T-helper 17 cell (primary cell): ENCODE measurements at regions not wholly inside any gene's neighbourhood (a gene's known extent, or its start where the extent isn't known, plus 50 kb on each side); places are given as distances from the start of the nearest gene placed in this dataset.

Source experiments
- ATAC-seq: fragments of 150-1000 bp; cut with Tn5 transposase; 2 replicates; pipeline ENCODE4 v1.10.0; 2021; ENCODE audit warnings: mild to moderate bottlenecking, moderate library complexity
- DNase-seq, 3 donors: peaks; one replicate each; pipeline versions ENCODE4 v3.0.0 to v3.0.0-alpha.2; 2020 to 2021
- H3K9me3 ChIP-seq: one replicate; pipeline ENCODE4 v1.7.0; 2013; ENCODE audit warnings: low read length, mild to moderate bottlenecking; ENCODE audit not compliant: control insufficient read depth, poor library complexity, severe bottlenecking
- H3K27ac Mint-ChIP-seq: one replicate; pipeline ENCODE4 v1.8.0; 2022; ENCODE audit warnings: mild to moderate bottlenecking, moderate library complexity, mixed read lengths
- H3K27me3 Mint-ChIP-seq: one replicate; pipeline ENCODE4 v1.8.0; 2022; ENCODE audit warnings: mixed read lengths
- H3K36me3 Mint-ChIP-seq: one replicate; pipeline ENCODE4 v1.8.0; 2022; ENCODE audit warnings: low read depth, mixed read lengths
- H3K4me1 Mint-ChIP-seq: one replicate; pipeline ENCODE4 v1.8.0; 2022; ENCODE audit warnings: mild to moderate bottlenecking, mixed read lengths
- H3K4me3 Mint-ChIP-seq: one replicate; pipeline ENCODE4 v1.8.0; 2022; ENCODE audit warnings: mild to moderate bottlenecking, moderate library complexity, mixed read lengths

DNA sequence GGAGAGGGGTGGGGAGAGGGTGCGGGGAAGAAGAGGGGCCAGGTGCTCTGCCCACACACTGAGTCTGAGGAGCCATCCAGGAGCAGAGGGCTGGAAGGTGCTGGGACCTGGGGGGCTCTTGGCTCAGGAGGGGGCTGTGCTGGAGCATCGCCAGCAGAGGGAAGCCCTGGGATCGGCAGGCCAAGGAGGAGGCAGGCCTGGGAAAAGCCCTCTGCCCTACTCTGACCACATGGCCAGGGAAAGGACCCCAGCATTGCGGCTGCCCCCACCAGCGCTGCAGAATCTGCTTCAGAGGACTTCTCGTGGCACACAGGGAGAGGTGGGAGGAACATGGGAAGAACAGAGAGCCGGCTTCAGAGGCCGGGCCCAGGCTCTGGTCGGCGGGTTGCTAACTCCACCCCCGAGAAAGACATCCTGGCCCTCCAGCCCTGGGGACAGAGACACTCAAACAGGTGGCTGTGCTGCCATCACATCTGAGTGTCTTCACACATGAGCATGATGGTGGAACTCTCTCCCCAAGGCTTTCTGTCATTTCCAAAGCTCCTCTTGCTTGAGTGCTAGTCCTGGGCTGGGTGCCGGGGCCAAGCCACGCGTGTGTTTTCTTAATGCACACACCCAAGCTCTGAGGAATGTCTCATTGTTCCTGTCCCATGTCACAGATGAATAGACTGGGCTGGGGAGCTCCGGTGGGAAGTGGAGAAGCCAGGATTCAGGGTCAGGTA lies 1378.0 kb downstream of the BRD1 start:
- Mint-ChIP-seq H3K4me3 (no peak overlapping the region), H3K4me1 (no peaks in the 10 kb centered on the region), H3K36me3 (no peaks in the 10 kb centered on the region), H3K27me3 (peaks cover 27% of the 10 kb centered on the region), H3K27ac (no peak overlapping the region)
- no peaks in the 10 kb centered on the region for H3K9me3 ChIP-seq
- no peak for DNase-seq
- ATAC-seq = no peak

DNA sequence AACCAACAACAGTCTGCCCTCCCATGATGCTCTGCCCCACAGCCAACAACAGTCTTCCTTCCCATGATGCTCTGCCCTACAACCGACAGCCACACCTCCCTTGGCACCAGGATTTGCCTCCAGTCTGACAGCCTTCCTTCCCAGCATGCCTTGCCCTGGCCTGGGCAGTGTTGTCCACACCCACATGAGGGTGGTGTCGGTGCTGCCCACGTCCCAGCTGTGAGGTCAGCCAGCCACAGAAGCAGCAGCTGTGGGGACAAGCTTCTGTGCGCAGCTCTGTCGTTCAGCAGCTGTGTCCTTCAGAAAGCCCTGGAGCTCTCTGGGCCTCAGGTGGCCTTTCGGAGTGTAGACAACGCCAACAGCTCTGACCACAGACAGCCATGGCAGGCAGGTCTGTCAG lies 1378.9 kb downstream of the BRD1 start:
- Mint-ChIP-seq H3K36me3 (no peaks in the 10 kb centered on the region), H3K4me1 (no peaks in the 10 kb centered on the region), H3K4me3 (no peak overlapping the region), H3K27me3 (peaks cover 24% of the 10 kb centered on the region), H3K27ac (no peak overlapping the region)
- no peaks in the 10 kb centered on the region for H3K9me3 ChIP-seq
- ATAC-seq (no peak), DNase-seq (no peak)

DNA sequence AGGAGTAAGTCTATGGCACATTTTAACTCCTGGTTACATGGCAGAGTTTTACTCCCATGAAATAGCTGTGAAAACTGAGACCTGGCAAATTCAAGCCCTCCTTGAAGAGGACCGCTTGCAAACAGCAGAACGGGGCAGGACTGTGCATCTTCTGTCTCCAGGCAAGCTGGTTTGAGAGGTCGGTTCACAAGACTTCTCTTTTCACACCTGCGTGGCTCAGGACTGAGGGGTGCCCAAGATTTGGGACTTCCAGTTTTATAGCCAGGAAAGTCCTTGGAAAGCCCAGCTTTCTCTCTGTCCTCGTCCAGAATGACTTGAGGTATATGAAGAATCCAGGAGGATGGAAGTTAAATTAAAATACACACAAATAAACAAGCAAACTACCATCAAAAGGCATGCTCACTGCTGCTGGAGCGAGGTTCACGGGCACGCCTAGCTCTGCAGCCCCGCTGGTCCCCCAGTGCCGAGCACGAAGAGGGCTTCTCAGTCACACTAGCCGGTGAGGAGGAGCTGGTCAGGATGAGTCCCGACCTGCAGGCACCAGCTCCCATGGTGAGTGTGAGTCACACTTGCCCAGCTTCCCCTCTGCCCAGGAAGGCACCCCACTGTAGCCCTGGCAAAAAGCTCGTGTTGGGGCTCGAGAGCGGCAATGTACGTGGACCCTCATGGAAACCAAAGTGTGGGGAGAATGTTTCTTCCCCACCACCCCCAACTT lies 1382.4 kb downstream of the BRD1 start:
- H3K36me3 Mint-ChIP-seq = no peaks in the 10 kb centered on the region
- peaks cover 6% of the 10 kb centered on the region for H3K27me3 Mint-ChIP-seq
- no peaks in the 10 kb centered on the region for H3K9me3 ChIP-seq
- H3K4me1 Mint-ChIP-seq = no peaks in the 10 kb centered on the region
- H3K4me3 Mint-ChIP-seq = no peak overlapping the region
- no peak overlapping the region for H3K27ac Mint-ChIP-seq
- ATAC-seq = no peak
- DNase-seq = no peak

DNA sequence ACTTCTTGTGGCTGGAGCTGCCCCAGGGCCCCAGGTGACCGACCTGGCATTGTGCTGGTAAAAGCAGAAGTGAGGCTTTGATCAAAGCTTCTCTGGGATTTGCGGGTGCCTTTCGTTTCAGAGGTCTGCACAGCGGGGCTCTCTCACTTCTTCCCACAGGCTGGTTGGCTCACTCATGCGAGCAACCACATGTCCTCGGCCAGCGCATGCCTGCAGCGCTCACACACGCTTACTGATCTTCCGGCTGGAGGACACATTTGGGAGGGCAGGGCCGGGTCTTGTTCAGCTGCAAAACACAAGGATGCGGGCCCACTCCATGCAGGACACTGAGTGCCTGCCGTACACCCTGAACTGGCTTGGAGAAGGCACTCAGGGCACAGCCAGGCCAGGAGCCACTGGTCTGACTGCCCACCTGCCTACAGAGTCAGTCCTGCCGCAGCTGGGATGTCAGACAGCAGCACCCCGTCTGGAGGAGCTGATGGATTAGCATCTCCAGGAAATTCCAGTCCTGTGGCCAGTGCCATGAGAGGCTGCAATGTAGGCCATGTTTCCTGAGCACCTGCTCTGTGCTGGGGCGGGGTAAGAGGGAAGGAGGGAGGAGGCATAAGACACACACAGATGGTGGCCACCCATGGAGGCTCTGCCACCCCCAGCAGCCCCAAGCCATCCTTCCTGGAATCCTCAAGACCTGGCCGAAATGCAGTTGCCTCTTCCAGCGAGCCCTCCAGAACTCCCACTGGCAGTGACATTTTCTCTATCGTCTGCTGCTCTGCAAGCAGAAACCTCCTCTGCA lies 1383.2 kb downstream of the BRD1 start:
- no peaks in the 10 kb centered on the region for H3K9me3 ChIP-seq
- H3K4me3 Mint-ChIP-seq = no peak overlapping the region
- no peaks in the 10 kb centered on the region for H3K36me3 Mint-ChIP-seq
- H3K27me3 Mint-ChIP-seq = no peaks in the 10 kb centered on the region
- ATAC-seq = peak; percentile 18
- no peak overlapping the region for H3K27ac Mint-ChIP-seq
- DNase-seq = no peak
- no peaks in the 10 kb centered on the region for H3K4me1 Mint-ChIP-seq

DNA sequence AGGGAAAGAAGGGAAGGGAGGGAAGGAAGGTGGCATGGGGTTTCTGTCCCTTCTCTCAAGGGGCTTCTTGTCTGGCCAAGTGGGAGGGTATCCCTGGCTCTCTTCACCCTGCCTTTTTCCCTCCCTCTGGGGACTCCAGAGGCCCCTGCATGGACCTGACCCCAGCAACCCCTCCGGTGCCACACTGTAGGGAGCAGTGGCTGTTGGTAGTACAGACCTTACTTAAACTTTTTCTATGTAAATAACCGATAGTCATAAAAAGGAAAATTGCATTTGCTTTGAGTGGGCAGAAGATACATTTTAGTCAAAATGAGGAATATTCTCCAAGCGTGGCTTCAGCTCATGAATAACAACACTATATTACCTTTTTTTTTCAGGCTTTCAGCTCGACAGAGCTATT lies 1384.0 kb downstream of the BRD1 start:
- H3K36me3 Mint-ChIP-seq = no peaks in the 10 kb centered on the region
- H3K27me3 Mint-ChIP-seq = no peaks in the 10 kb centered on the region
- H3K9me3 ChIP-seq = no peaks in the 10 kb centered on the region
- no peaks in the 10 kb centered on the region for H3K4me1 Mint-ChIP-seq
- ATAC-seq (no peak), DNase-seq (no peak)
- H3K4me3 Mint-ChIP-seq = no peak overlapping the region
- no peak overlapping the region for H3K27ac Mint-ChIP-seq

DNA sequence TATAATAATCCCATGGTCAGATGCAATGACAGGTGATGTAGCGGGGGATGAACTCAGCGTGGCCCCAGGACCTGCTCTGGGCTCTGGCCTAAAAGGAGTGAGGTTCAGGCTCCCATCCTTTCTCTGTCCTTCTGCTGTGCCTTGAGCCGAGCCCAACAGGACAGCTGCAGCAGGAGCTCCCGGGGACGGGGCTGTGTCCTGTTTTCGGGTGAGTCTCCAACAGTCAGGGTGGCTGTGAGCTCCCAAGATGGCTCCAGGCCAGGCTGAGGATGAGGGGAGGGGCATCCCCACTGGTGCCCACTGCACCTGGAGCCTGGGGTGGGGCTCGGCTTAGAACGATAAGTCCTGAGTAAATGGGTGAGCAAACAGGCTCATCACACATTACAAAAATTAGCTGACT lies 1385.0 kb downstream of the BRD1 start:
- H3K27ac Mint-ChIP-seq = no peak overlapping the region

DNA sequence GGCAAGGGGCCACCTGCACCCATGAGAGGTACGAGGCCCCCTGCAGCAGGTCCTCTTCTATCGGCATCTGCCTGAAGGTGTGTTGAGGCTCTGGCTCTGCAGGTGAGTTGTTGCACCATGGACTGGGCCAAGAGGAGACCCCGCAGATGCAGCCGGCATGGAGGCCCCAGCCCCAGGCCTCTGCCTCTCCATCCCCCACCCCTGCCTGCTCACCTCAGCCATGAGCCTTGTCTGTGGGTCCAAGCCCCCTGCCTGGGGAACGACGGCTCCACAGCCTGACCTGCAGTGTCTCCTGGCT lies 1386.2 kb downstream of the BRD1 start:
- Mint-ChIP-seq H3K27ac (no peak overlapping the region), H3K36me3 (no peaks in the 10 kb centered on the region), H3K4me1 (no peaks in the 10 kb centered on the region), H3K27me3 (no peaks in the 10 kb centered on the region), H3K4me3 (no peak overlapping the region)
- ATAC-seq = no peak
- H3K9me3 ChIP-seq = no peaks in the 10 kb centered on the region
- DNase-seq = no peak

More for the DNA sequence above, 1385.0 kb downstream of the BRD1 start:
- no peaks in the 10 kb centered on the region for H3K4me1 Mint-ChIP-seq
- no peaks in the 10 kb centered on the region for H3K36me3 Mint-ChIP-seq
- H3K27me3 Mint-ChIP-seq = no peaks in the 10 kb centered on the region
- ATAC-seq = no peak
- H3K4me3 Mint-ChIP-seq = no peak overlapping the region
- H3K9me3 ChIP-seq = no peaks in the 10 kb centered on the region
- no peak for DNase-seq

DNA sequence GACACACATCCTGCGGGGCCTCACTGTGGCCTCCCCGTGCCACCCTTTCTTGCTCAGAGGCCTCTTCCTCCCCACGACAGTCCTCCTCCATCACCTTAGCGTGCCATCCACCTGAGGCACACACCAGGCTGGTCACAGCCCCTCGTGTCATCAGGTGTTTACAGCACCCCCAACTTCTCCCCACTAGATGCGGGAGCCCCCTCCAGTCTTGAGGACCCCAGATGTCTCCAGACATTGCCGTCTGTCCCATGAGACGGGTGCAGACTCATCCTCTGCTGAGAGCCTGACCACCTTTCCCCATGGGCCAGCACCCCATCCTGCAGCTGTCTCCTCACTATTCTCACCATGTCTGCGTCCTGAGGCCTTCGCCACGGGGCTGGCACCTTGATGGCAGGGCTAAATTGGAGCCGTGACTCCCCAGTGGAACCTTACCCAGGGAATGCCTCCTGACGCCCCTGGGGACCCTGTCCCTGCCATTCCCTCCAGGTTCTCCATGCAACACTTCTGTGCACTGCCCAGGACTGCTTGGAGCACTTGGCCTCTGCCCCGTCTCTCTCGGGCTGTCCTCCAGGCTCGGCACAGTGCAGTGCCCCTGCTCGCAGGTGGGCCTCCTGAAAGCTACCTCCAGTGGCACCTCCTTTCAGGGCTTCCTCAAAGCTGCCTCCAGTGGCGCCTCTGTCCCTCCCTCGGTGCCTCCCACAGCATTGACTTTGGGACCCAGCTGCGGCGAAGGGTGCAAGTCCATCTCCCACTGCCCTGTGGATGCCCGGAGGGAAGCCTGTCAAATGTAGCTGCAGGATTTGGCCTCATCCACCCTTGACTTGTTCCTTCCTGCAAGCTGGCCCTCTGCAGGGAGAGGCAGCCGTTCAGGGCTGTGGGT lies 1386.8 kb downstream of the BRD1 start:
- no peak for DNase-seq
- no peak for ATAC-seq
- H3K4me3 Mint-ChIP-seq = no peak overlapping the region
- H3K27me3 Mint-ChIP-seq = no peaks in the 10 kb centered on the region
- no peaks in the 10 kb centered on the region for H3K9me3 ChIP-seq
- no peaks in the 10 kb centered on the region for H3K36me3 Mint-ChIP-seq
- no peak overlapping the region for H3K27ac Mint-ChIP-seq
- no peaks in the 10 kb centered on the region for H3K4me1 Mint-ChIP-seq

DNA sequence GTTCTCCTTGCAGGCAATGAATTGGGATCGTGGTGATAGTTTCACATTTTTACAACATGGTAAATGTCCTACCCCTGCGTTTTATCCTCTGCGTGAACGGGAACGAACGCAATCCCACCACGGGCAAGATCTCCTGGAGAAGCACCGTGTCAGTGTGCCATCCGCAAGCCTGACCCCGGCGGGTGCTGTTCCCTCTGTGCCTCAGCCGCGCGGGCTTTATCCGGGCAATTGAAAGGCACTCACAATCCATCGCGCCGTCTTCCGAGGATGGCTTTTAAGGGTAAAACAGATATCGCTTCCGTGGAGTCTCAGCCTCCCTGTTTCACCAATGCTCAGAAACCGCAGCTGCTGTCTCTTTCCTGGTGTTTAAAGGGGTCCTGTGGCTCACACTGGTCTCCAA lies 1387.5 kb downstream of the BRD1 start:
- Mint-ChIP-seq H3K36me3 (no peaks in the 10 kb centered on the region), H3K27me3 (no peaks in the 10 kb centered on the region), H3K4me3 (no peak overlapping the region), H3K4me1 (no peaks in the 10 kb centered on the region), H3K27ac (no peak overlapping the region)
- DNase-seq (no peak), ATAC-seq (no peak)
- H3K9me3 ChIP-seq = no peaks in the 10 kb centered on the region

DNA sequence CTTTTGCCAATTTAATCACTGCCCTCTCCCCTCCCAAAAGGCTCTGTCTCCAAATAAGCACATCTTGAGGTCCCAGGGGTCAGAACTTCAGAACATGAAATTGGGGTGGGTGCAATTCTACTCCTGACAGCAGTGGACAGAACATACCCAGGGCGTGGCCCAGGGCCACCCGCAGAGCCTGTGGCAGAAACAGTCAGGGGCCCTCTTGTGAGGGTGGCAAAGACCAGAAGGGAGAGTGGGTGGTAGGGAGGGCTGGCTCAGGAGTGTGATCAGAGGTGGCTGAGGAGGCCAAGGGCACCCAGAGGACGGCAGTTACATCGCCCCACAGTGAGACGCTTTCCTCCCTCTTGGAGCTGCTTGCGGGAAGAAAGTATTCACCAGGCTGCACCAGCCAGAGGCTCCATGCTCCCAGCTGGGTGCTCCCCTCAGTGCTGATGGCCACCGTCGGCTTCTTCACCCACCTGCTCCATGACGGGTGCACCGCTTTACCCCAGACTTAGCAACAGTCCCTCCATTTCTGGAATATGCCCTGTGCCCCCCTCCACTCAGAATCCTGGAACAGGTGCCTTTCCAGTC lies 1388.0 kb downstream of the BRD1 start:
- Mint-ChIP-seq H3K4me1 (no peaks in the 10 kb centered on the region), H3K36me3 (no peaks in the 10 kb centered on the region), H3K27me3 (no peaks in the 10 kb centered on the region), H3K4me3 (no peak overlapping the region), H3K27ac (no peak overlapping the region)
- ATAC-seq = no peak
- H3K9me3 ChIP-seq = no peaks in the 10 kb centered on the region
- no peak for DNase-seq

DNA sequence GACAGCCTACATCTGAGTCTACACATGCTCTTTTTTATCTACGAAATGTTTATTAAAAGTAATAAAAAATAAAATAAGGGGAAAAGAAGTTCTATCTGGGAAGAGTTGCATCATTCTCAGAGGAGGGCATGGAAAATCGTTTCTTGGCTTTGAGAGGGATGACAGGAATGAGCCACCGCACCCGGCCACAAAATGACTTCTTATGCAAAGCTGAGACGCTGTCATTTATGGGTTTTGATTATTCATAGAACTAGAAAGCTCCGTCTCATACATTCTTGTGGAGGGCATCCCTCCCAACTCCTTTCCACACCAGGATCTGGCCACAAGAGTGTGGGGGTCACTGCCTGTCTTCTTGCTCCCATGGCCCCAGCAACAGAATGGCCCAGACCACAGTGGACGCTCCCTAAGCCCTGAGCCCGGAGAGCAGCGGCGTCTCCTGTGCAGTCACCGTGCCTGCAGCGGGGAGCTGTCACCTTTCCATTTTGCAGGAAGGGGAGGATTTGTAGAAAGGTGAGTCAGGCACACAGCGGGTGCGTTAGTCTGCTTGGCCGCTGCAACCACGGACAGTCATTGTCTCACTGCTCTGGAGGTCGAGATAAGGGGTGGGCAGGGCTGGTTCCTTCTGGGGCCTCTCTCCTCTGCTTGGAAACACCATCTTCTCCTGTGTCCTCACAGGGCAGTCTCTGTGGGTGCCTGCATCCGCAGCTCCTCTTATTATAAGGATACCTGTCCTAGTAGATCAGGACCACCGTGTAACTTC lies 1388.7 kb downstream of the BRD1 start:
- Mint-ChIP-seq H3K27ac (no peak overlapping the region), H3K4me1 (no peaks in the 10 kb centered on the region), H3K27me3 (no peaks in the 10 kb centered on the region), H3K4me3 (no peak overlapping the region), H3K36me3 (no peaks in the 10 kb centered on the region)
- no peak for ATAC-seq
- H3K9me3 ChIP-seq = no peaks in the 10 kb centered on the region
- no peak for DNase-seq

DNA sequence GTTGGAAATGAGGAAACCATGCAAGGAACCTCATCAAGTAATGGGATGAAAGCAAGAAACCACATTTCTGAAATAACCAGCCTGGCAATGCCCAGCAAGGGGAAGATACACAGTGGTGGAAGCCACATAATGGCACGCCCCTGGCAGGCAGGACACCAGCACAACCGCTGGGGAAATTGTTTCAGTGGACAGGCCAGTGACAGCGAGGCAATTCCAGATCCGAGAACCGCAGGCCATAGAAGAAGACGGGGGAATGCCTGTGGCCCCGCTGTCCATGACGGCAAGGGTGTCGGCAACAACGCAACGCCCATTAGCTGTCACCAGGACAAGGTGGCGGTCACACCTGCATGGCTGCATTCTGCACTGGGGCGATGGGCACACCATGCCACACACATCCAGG lies 1389.6 kb downstream of the BRD1 start:
- DNase-seq (no peak), ATAC-seq (no peak)
- H3K36me3 Mint-ChIP-seq = no peaks in the 10 kb centered on the region
- H3K9me3 ChIP-seq = no peaks in the 10 kb centered on the region
- no peak overlapping the region for H3K4me3 Mint-ChIP-seq
- H3K4me1 Mint-ChIP-seq = no peaks in the 10 kb centered on the region
- H3K27me3 Mint-ChIP-seq = no peaks in the 10 kb centered on the region
- H3K27ac Mint-ChIP-seq = no peak overlapping the region
